Heart right ventricle (tissue), 16 donors: ENCODE measurements at regions not wholly inside any gene's neighbourhood (a gene's known extent, or its start where the extent isn't known, plus 50 kb on each side); places are given as distances from the start of the nearest gene placed in this dataset.
"Not testable (repeated sequence)": the region's sequence is repeated elsewhere in the genome, so short reads cannot be mapped to it uniquely, and the experiment has no call there.

Experiments used
- ATAC-seq, 8 donors: fragments of 200-7000 bp; cut with Tn5 transposase; one replicate each; pipeline ENCODE4 v1.9.1; 2020; ENCODE audit warnings: mild to moderate bottlenecking in 8 of 8, moderate library complexity in 8 of 8, moderate number of reproducible peaks in 1 of 8
- DNase-seq, 2 donors: peaks; one replicate each; pipeline ENCODE4 v3.0.0-alpha.2; 2020
- H3K27ac ChIP-seq, 10 donors: fragments of 200-600 bp; sonication (generic) in 2 of 10; one replicate each; pipeline versions ENCODE4 v1.5.0 to v1.8.0; 2020 to 2022; ENCODE audit warnings: mild to moderate bottlenecking in 3 of 10
- H3K27me3 ChIP-seq, 7 donors: fragments of 200-600 bp; one replicate each; pipeline ENCODE4 v1.8.0; 2021 to 2022; ENCODE audit warnings: mild to moderate bottlenecking in 2 of 7
- H3K36me3 ChIP-seq, 9 donors: fragments of 200-600 bp; sonication (generic) in 1 of 9; one replicate each; pipeline versions ENCODE4 v1.5.0 to v1.8.0; 2020 to 2022; ENCODE audit warnings: mild to moderate bottlenecking in 2 of 9
- H3K4me1 ChIP-seq, 9 donors: fragments of 200-600 bp; sonication (generic) in 1 of 9; one replicate each; pipeline versions ENCODE4 v1.5.0 to v1.8.0; 2020 to 2022; ENCODE audit warnings: mild to moderate bottlenecking in 4 of 9
- H3K4me3 ChIP-seq, 10 donors: fragments of 200-600 bp; sonication (generic) in 2 of 10; one replicate each; pipeline versions ENCODE4 v1.5.0 to v1.8.0; 2020 to 2022; ENCODE audit warnings: mild to moderate bottlenecking in 7 of 10, moderate library complexity in 2 of 10
- H3K9me3 ChIP-seq, 11 donors: fragments of 200-600 bp in 10 of 11; sonication (generic) in 2 of 11; one replicate each; pipeline versions ENCODE4 v1.5.0 to v1.8.0; 2013 to 2022; ENCODE audit warnings: mild to moderate bottlenecking in 2 of 11, control low read depth in 1 of 11, moderate library complexity in 1 of 11
- CTCF ChIP-seq, 9 donors: fragments of 200-600 bp; sonication (generic) in 2 of 9; IDR thresholded peaks; one replicate each; pipeline versions ENCODE4 v1.5.0 to v1.8.0; 2021 to 2022; ENCODE audit warnings: antibody characterized with exemption in 9 of 9, mild to moderate bottlenecking in 5 of 9, moderate library complexity in 1 of 9
- WGBS, 2 donors: extraction: QIAGEN DNeasy Blood & Tissue Kit; methylation state at CpG; one replicate each; pipeline ENCODE4 v1.1.7; 2013; ENCODE audit warnings: inconsistent platforms in 1 of 2; 5-methylcytosine and 5-hydroxymethylcytosine counted together
- intact Hi-C, 10 donors: fragments of 100-400 bp; cut with DNase I; formaldehyde crosslinking; loops; one replicate each; pipeline versions ENCODE4 v1.11.1 to v1.14.2; 2022
- donor health status: Arrhythmogenic right ventricular cardiomyopathy.
- donor health status: ischemic (EF 13 %, LVEDD 7.1; RV severe dilation, severe dysfunction).
- donor health status: healthy with polysubstance abuse.
- donor health status: DM: no; HTN: yes; CAD: no.
- donor health status: DM: no; HTN: no; CAD: no.
- donor health status: ischemic (EF 25% LVEDD 6.9; RV normal size, moderate dysfunction).
- donor health status: ischemic (EF 25% LVEDD 5.7; RV mildly dilated, moderate dysfunction).
- donor health status: healthy.
- donor health status: DM: yes; HTN: yes; CAD: no.
- donor health status: Ischemic cardiomyopathy.
- donor health status: ischemic (EF 35%, LVEDD 5.7; RV mildly dilated, moderate dysfunction).
- donor health status: nonischemic (EF 11% LVEDD 7.7; RV severe dilation, severe dysfunction).
- donor health status: DM: yes; HTN: yes; CAD: no.
- donor health status: PGD.
- donor health status: ischemic (EF 29% LVEDD 5.4; RV normal size, mild dysfunction).
- donor health status: nonischemic (EF 23%, LVEDD 6.1; RV moderate dilation, normal function).

- Histone ChIP-seq H3K4me1 (peaks cover 0 to 17% (median 0%) of the 10 kb centered on the region in 9 donors), H3K4me3 (no peak overlapping the region), H3K36me3 (no peaks in the 10 kb centered on the region), H3K27me3 (no peaks in the 10 kb centered on the region), H3K9me3 (no peaks in the 10 kb centered on the region), H3K27ac (no peak overlapping the region)
- ATAC-seq = no peak
- no peak for TF ChIP-seq CTCF (IDR thresholded peaks at IDR 0.05)
- intact Hi-C loops = loop anchor here in 1 of 10 donors (5.0 kb wide), 1 partner anchor 63 kb away; the partner anchor contains the start of gene SELENOP
- no peak for DNase-seq
These were observed 63.5 kb upstream of the SELENOP start for GRCh38 chr5:42875211-42875610.

GRCh38 chr5:42874621-42875198, 63.0 kb upstream of the SELENOP start:
- TF ChIP-seq CTCF (IDR thresholded peaks at IDR 0.05) = no peak
- H3K9me3 ChIP-seq = peaks cover 0 to under 1% (median 0%) of the 10 kb centered on the region in 11 donors
- no peak for ATAC-seq
- H3K4me1 ChIP-seq = peaks cover 0 to 17% (median 0%) of the 10 kb centered on the region in 9 donors
- H3K4me3 ChIP-seq = no peak overlapping the region
- H3K36me3 ChIP-seq = no peaks in the 10 kb centered on the region
- no peak for DNase-seq
- WGBS, 2 donors = 71 to 76% methylated on average over 2 of the region's 2 CpGs
- intact Hi-C loops = loop anchor here in 2 of 10 donors (5.0 kb wide), 2 partner anchors 42 to 62 kb away; partner anchors contain the start of gene SELENOP (in 1 of the 2)
- no peak overlapping the region for H3K27ac ChIP-seq
- H3K27me3 ChIP-seq = no peaks in the 10 kb centered on the region

- no peak for ATAC-seq
- TF ChIP-seq CTCF (IDR thresholded peaks at IDR 0.05) = no peak
- 86 to 90% methylated on average over 3 of the region's 3 CpGs for WGBS, 2 donors
These were observed 61.2 kb upstream of the SELENOP start for GRCh38 chr5:42872865-42873264.

GRCh38 chr5:42870882-42871418, 59.3 kb upstream of the SELENOP start:
- H3K27ac ChIP-seq = no peak overlapping the region
- ATAC-seq = no peak
- H3K4me1 ChIP-seq = peaks cover 0 to 8% (median 0%) of the 10 kb centered on the region in 9 donors
- DNase-seq = no peak
- intact Hi-C loops = loop anchor here in 1 of 10 donors (5.0 kb wide), 1 partner anchor 39 kb away; no protein-coding TSS in a partner anchor
- no peak overlapping the region for H3K4me3 ChIP-seq
- H3K36me3 ChIP-seq = no peaks in the 10 kb centered on the region
- H3K9me3 ChIP-seq = peaks cover 0 to 28% (median 0%) of the 10 kb centered on the region in 11 donors
- TF ChIP-seq CTCF (IDR thresholded peaks at IDR 0.05) = no peak
- 53 to 58% methylated on average over 4 of the region's 4 CpGs for WGBS, 2 donors
- no peaks in the 10 kb centered on the region for H3K27me3 ChIP-seq

More at GRCh38 chr5:42872865-42873264, 61.2 kb upstream of the SELENOP start:
- H3K9me3 ChIP-seq = peaks cover 0 to 18% (median 0%) of the 10 kb centered on the region in 11 donors
- no peaks in the 10 kb centered on the region for H3K36me3 ChIP-seq
- no peak overlapping the region for H3K27ac ChIP-seq
- no peak for DNase-seq
- intact Hi-C loops = loop anchor here in 1 of 10 donors (5.0 kb wide), 1 partner anchor 41 kb away; no protein-coding TSS in a partner anchor
- H3K27me3 ChIP-seq = no peaks in the 10 kb centered on the region
- H3K4me1 ChIP-seq = peaks cover 0 to 17% (median 0%) of the 10 kb centered on the region in 9 donors
- H3K4me3 ChIP-seq = no peak overlapping the region

- ATAC-seq, H3K4me1 ChIP-seq, H3K36me3 ChIP-seq, intact Hi-C loops, H3K4me3 ChIP-seq, H3K27me3 ChIP-seq, H3K27ac ChIP-seq, DNase-seq: not testable (repeated sequence)
- peaks cover 0 to 31% (median 0%) of the 10 kb centered on the region in 11 donors for H3K9me3 ChIP-seq
- WGBS, 2 donors = 89 to 94% methylated on average over 5 of the region's 5 CpGs
These were observed 56.7 kb upstream of the SELENOP start for GRCh38 chr5:42868417-42868816.

GRCh38 chr5:42864749-42865148, 53.1 kb upstream of the SELENOP start:
- H3K4me1 ChIP-seq, H3K36me3 ChIP-seq, ATAC-seq, DNase-seq, H3K27ac ChIP-seq, H3K4me3 ChIP-seq, intact Hi-C loops, H3K27me3 ChIP-seq: not testable (repeated sequence)
- 89 to 92% methylated on average over 3 of the region's 3 CpGs for WGBS, 2 donors
- H3K9me3 ChIP-seq = peaks cover 0 to 45% (median 0%) of the 10 kb centered on the region in 11 donors
